Skeletal muscle satellite cell (primary cell): ENCODE measurements at regions not wholly inside any gene's neighbourhood (a gene's known extent, or its start where the extent isn't known, plus 50 kb on each side); places are given as distances from the start of the nearest gene placed in this dataset.

Experiments
- H3K27me3 ChIP-seq: 2 replicates; pipeline ENCODE4 v1.7.0; 2013; ENCODE audit warnings: low read length; ENCODE audit not compliant: control insufficient read depth, insufficient read depth
- H3K36me3 ChIP-seq: 2 replicates; pipeline ENCODE4 v1.7.0; 2013; ENCODE audit warnings: mild to moderate bottlenecking, control low read depth, low read length; ENCODE audit not compliant: insufficient read depth
- H3K4me1 ChIP-seq: 2 replicates; pipeline ENCODE4 v1.7.0; 2013; ENCODE audit warnings: low read length; ENCODE audit not compliant: control insufficient read depth, insufficient read depth
- H3K4me2 ChIP-seq: 2 replicates; pipeline ENCODE4 v1.7.0; 2013; ENCODE audit warnings: mild to moderate bottlenecking, low read length
- H3K4me3 ChIP-seq: 2 replicates; pipeline ENCODE4 v1.7.0; 2013; ENCODE audit warnings: low read length
- H3K9ac ChIP-seq: 2 replicates; pipeline ENCODE4 v1.7.0; 2013; ENCODE audit warnings: mild to moderate bottlenecking, low read depth, low read length, moderate library complexity
- H3K9me3 ChIP-seq: replicated peaks from 2 replicates; pipeline ENCODE4 v1.7.0; 2013; ENCODE audit warnings: mild to moderate bottlenecking, control low read depth, low read length

DNA sequence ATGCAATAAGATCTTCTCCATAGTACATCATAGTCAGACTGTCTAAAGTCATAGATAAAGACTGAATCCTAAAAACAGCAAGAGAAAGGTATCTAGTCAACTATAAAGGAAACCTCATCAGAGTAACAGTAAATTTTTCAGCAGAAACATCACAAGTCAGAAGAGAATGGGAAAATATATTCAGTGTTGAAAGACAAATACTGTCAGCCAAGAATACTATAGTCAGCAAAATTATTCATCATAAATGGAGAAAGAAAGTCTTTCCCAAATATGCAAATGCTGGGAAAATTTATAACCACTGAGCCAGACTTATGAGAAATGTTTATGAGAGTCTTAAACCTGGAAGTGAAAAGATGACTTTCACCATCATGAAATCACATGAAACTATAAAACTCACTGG, 136.7 kb downstream of the KDR start:
- Histone ChIP-seq H3K9me3 (no peaks in the 10 kb centered on the region), H3K27me3 (no peaks in the 10 kb centered on the region)

DNA sequence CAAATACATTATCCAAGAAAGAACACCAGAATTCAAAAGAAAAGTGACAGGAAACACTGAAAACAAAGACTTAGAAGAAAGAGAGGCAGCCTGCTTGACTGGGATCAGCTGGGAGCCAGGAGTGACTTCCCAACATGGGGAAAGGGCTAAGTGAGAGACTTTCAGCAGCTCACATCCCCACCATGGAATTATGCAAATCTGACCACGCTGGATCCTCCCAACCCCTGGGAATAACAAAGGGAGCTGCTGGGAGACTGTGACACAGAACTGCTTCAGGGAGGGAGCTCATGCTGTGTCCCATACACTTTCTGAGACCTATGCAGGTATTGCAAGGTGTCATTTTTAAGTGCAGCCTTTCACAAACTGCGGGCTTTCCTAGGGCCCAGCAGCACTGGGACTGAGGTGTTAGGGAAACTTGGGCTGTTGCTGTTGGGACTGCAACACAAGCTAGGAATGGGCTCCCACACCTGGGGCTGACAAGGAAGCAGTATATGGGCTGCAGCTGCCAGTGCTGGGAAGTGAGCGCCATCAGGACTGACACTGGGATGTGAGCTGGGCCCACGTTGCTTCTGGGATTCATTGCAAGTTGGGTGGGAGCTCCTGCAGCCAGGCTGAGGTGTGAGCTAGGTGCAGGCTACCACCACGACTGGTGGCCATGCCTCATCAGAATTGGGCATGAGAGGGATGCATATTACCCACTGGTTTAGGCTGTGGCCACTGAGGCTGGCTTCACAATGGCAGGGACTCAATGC, 139.1 kb downstream of the KDR start:
- no peaks in the 10 kb centered on the region for H3K9me3 ChIP-seq

More for the DNA sequence above, 136.7 kb downstream of the KDR start:
- no peaks in the 10 kb centered on the region for H3K4me1 ChIP-seq
- H3K9ac ChIP-seq, result no peak overlapping the region
- H3K4me2 ChIP-seq, result no peak overlapping the region
- H3K4me3 ChIP-seq, result no peak overlapping the region
- no peaks in the 10 kb centered on the region for H3K36me3 ChIP-seq

DNA sequence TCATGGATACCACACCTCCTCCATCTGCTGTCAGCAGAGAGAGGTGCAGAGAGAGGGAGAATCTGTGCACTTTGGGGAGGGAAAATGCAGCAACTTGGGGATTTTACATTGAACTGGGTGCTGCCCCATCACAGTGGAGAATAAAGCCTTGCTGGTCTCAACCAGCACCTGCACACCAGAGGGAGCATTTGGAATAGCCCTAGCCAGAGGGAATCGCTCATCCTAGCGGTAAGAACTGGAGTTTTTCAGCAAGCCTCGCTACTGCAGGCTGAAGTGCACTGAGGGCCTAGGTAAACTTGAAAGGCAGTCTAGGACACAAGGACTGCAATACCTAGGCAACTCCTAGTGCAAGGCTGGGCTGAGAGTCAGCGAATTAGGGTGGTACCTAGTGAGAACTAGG, 148.7 kb downstream of the KDR start:
- no peaks in the 10 kb centered on the region for H3K9me3 ChIP-seq
- no peaks in the 10 kb centered on the region for H3K36me3 ChIP-seq
- no peak overlapping the region for H3K4me3 ChIP-seq
- H3K4me2 ChIP-seq, result no peak overlapping the region
- peaks cover 21% of the 10 kb centered on the region for H3K27me3 ChIP-seq
- no peak overlapping the region for H3K9ac ChIP-seq
- H3K4me1 ChIP-seq, result no peaks in the 10 kb centered on the region

More for the DNA sequence above, 139.1 kb downstream of the KDR start:
- Histone ChIP-seq H3K36me3 (no peaks in the 10 kb centered on the region), H3K27me3 (no peaks in the 10 kb centered on the region), H3K4me3 (no peak overlapping the region), H3K4me1 (no peaks in the 10 kb centered on the region), H3K4me2 (no peak overlapping the region), H3K9ac (no peak overlapping the region)

DNA sequence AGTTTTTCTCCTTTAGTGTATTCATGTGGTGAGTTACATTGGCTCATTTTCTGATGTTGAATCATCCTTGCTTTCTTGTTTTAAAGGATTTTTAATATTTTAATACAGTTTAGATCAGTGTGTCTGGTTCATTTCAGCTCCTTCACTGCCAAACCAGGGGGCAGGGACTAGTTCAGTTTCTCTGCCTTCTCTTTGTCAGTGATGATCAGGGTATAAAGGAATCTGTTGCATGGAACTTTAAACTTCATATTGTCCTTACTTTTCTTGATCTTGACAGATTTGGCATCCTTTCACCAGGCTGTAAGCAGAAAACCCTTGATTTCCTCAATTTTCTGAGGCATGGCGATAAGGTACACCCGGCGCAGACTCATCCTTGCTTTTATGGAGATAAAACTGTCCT, 149.4 kb downstream of the KDR start:
- Histone ChIP-seq H3K36me3 (no peaks in the 10 kb centered on the region), H3K4me2 (no peak overlapping the region), H3K9me3 (no peaks in the 10 kb centered on the region), H3K4me3 (no peak overlapping the region), H3K4me1 (no peaks in the 10 kb centered on the region), H3K27me3 (peaks cover 22% of the 10 kb centered on the region), H3K9ac (no peak overlapping the region)

DNA sequence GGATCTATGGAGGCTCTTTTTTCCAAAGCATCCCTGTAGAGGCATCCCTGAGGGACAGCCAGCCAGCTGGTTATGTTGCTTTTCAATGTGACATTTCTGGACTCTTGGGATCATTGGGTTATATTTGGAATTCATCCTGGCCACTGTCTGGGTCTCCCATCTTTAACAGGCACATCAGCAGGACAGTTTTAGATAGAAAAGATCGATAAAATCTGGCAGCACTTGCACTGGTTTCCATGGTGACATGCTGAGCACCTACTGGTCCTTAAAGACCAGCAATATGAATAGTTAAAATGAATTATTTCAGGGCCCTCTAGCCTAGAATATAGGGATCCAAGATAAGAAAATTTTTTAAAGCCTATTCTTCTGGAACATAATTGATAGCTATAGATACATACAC, 151.6 kb downstream of the KDR start:
- H3K9ac ChIP-seq, result no peak overlapping the region
- H3K9me3 ChIP-seq, result no peaks in the 10 kb centered on the region
- no peak overlapping the region for H3K4me2 ChIP-seq
- H3K4me3 ChIP-seq, result no peak overlapping the region
- H3K36me3 ChIP-seq, result no peaks in the 10 kb centered on the region
- H3K4me1 ChIP-seq, result no peaks in the 10 kb centered on the region
- H3K27me3 ChIP-seq, result peaks cover 27% of the 10 kb centered on the region

DNA sequence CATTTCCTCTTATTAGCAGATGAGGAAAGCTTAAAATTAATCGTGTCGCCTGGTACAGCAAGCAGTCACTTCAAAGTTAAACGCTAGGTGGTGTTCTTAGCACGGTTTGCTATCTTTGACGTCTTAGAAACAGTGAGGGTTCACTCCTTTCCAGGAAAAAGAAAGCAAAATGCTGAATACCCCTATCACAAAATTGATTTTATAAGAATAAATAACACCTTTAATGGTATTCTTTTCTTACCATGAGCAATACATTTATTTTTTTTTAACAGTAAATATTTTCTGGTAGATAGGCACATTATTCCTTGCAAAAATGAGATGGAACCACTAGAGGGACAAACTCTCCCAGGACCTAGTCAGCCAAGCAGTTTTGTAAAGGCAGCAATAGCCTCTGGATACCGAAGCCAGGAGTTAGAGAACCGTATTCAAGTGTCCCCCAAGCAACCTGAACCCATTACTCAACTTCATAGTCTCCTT, 153.9 kb downstream of the KDR start:
- Histone ChIP-seq H3K4me3 (no peak overlapping the region), H3K36me3 (no peaks in the 10 kb centered on the region), H3K4me2 (peak overlapping the region; percentile 22), H3K9me3 (no peaks in the 10 kb centered on the region), H3K4me1 (no peaks in the 10 kb centered on the region), H3K27me3 (peaks cover 34% of the 10 kb centered on the region), H3K9ac (no peak overlapping the region)

DNA sequence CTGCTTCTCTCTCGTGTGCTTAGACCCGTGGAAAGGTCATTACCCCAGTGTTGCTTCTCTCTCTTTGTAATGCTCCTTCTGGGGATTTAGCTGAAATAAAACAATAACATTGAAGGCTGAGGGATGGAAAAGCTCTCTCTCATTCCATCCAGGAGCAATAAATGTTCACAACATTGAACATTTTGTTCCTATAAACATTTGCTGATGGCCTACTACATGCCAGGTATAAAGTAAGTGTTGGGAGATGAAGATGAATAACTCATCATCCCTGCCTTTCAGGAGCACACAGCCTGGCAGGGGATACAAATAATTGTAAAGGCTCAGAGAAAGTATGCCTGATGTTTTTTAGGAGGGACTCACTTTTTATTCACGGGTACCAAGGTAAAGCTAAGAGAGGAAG, 158.1 kb downstream of the KDR start:
- H3K4me2 ChIP-seq, result no peak overlapping the region
- peaks cover 59% of the 10 kb centered on the region for H3K27me3 ChIP-seq
- H3K9me3 ChIP-seq, result no peaks in the 10 kb centered on the region
- H3K4me3 ChIP-seq, result no peak overlapping the region
- no peaks in the 10 kb centered on the region for H3K4me1 ChIP-seq
- H3K9ac ChIP-seq, result no peak overlapping the region
- no peaks in the 10 kb centered on the region for H3K36me3 ChIP-seq

- Histone ChIP-seq H3K4me3 (no peak overlapping the region), H3K36me3 (no peaks in the 10 kb centered on the region), H3K9ac (no peak overlapping the region), H3K27me3 (peaks cover 38% of the 10 kb centered on the region), H3K4me1 (peaks cover 5% of the 10 kb centered on the region), H3K4me2 (no peak overlapping the region), H3K9me3 (no peaks in the 10 kb centered on the region)
Measured at GRCh38 chr4:54961357-54961975, 163.9 kb downstream of the KDR start.

- Histone ChIP-seq H3K9ac (no peak overlapping the region), H3K9me3 (no peaks in the 10 kb centered on the region), H3K4me2 (no peak overlapping the region), H3K4me3 (no peak overlapping the region), H3K4me1 (peaks cover 5% of the 10 kb centered on the region), H3K36me3 (no peaks in the 10 kb centered on the region), H3K27me3 (peaks cover 26% of the 10 kb centered on the region)
Measured at GRCh38 chr4:54959651-54960116, 165.7 kb downstream of the KDR start.

- Histone ChIP-seq H3K4me2 (no peak overlapping the region), H3K4me3 (no peak overlapping the region), H3K27me3 (peaks cover 21% of the 10 kb centered on the region), H3K9me3 (no peaks in the 10 kb centered on the region), H3K4me1 (peaks cover 5% of the 10 kb centered on the region), H3K36me3 (no peaks in the 10 kb centered on the region), H3K9ac (no peak overlapping the region)
Measured at GRCh38 chr4:54959131-54959530, 166.3 kb downstream of the KDR start.

DNA sequence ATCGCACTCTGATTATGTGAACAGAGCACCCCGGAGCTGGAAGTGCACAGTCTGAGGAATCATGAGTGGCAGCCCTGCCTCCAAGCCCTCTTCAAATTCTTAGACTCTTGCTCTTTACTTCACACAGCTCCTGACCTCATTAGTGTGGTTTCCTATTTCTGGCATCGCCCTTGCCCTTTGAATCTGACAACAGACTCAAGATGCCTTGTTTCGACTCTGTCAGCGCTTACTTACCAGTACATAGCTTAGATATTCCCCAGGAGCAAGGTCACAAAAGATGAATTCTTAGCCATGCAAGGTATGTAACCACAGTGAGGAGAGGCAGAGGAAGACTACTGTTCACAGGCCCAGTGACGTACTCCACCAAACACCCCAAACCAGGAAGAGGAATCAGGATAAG, 167.2 kb downstream of the KDR start:
- Histone ChIP-seq H3K4me1 (peaks cover 5% of the 10 kb centered on the region), H3K9me3 (no peaks in the 10 kb centered on the region), H3K27me3 (peaks cover 12% of the 10 kb centered on the region), H3K4me2 (no peak overlapping the region), H3K4me3 (no peak overlapping the region), H3K36me3 (no peaks in the 10 kb centered on the region), H3K9ac (no peak overlapping the region)
